ENCODE measurements at regions not wholly inside any gene's neighbourhood (a gene's known extent, or its start where the extent isn't known, plus 50 kb on each side); places are given as distances from the start of the nearest gene placed in this dataset.

- H3K4me3 ChIP-seq, result no peak overlapping the region
- no peaks in the 10 kb centered on the region for H3K9me3 ChIP-seq
- H3K27ac ChIP-seq, result no peak overlapping the region
- TF ChIP-seq EP300 (IDR thresholded peaks at IDR 0.05) (no peak), POLR2AphosphoS5 (IDR thresholded peaks at IDR 0.05) (no peak), POLR2A (IDR thresholded peaks at IDR 0.05) (no peak)
- TF ChIP-seq, protein P1, sequence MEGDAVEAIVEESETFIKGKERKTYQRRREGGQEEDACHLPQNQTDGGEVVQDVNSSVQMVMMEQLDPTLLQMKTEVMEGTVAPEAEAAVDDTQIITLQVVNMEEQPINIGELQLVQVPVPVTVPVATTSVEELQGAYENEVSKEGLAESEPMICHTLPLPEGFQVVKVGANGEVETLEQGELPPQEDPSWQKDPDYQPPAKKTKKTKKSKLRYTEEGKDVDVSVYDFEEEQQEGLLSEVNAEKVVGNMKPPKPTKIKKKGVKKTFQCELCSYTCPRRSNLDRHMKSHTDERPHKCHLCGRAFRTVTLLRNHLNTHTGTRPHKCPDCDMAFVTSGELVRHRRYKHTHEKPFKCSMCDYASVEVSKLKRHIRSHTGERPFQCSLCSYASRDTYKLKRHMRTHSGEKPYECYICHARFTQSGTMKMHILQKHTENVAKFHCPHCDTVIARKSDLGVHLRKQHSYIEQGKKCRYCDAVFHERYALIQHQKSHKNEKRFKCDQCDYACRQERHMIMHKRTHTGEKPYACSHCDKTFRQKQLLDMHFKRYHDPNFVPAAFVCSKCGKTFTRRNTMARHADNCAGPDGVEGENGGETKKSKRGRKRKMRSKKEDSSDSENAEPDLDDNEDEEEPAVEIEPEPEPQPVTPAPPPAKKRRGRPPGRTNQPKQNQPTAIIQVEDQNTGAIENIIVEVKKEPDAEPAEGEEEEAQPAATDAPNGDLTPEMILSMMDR (IDR thresholded peaks at IDR 0.05), result no peak
- 51 to 58% methylated on average over 8 of the region's 8 CpGs for WGBS, 2 donors
- no peaks in the 10 kb centered on the region for H3K4me1 ChIP-seq
- H3K27me3 ChIP-seq, result no peaks in the 10 kb centered on the region
- no peaks in the 10 kb centered on the region for H3K36me3 ChIP-seq
- intact Hi-C loops (cut with DNase I), result no loop called here
- DNase-seq, result no peak
Measured at GRCh38 chr16:26365161-26365940, 673.6 kb downstream of the HS3ST4 start.

GRCh38 chr16:26371349-26371869 lies 679.6 kb downstream of the HS3ST4 start:
- intact Hi-C loops (cut with DNase I), result no loop called here
- Histone ChIP-seq H3K27ac (no peak overlapping the region), H3K4me3 (no peak overlapping the region), H3K4me1 (no peaks in the 10 kb centered on the region), H3K9me3 (peaks cover 0 to 7% (median 0%) of the 10 kb centered on the region in 4 donors), H3K27me3 (no peaks in the 10 kb centered on the region), H3K36me3 (no peaks in the 10 kb centered on the region)
- 70 to 72% methylated on average over 1 of the region's 1 CpG for WGBS, 2 donors
- TF ChIP-seq POLR2A (IDR thresholded peaks at IDR 0.05) (no peak), POLR2AphosphoS5 (IDR thresholded peaks at IDR 0.05) (no peak), EP300 (IDR thresholded peaks at IDR 0.05) (no peak)
- TF ChIP-seq, protein P1 (IDR thresholded peaks at IDR 0.05), result no peak
- DNase-seq, result no peak

DNA sequence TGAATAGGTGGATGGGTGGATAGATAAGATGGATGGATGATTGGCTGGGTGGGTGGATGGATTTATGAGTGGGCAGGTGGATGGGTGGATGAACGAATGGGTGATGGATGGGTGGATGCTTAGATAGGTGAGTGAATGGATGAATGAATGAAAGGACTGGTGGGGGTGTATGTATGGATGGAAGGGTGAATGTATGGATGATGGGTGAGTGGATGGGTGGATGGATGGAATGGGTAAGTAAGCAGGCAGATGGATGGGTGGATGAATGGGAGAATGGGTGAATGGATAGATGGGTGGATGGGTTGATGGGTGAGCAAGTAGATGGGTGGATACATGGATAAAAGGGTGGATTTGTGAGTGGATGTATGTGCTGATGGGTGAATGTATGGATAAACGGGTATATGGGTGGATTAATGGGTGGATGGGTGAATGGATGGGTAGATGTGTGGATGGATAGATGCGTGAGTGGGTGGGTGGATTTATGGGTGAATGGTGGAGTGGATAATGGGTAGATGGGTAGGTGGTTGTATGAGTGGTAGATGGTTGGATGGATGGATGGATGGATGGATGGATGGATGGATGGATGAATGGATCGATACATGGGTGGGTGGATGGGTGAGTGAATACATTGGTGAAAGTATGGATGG lies 682.6 kb downstream of the HS3ST4 start:
- H3K4me3 ChIP-seq, result no peak overlapping the region
- H3K36me3 ChIP-seq, result no peaks in the 10 kb centered on the region
- H3K27ac ChIP-seq, result no peak overlapping the region
- DNase-seq, result no peak
- no peaks in the 10 kb centered on the region for H3K27me3 ChIP-seq
- WGBS, 2 donors, result 85 to 87% methylated on average over 4 of the region's 4 CpGs
- TF ChIP-seq, protein P1 (IDR thresholded peaks at IDR 0.05), result no peak
- TF ChIP-seq POLR2AphosphoS5 (IDR thresholded peaks at IDR 0.05) (no peak), EP300 (IDR thresholded peaks at IDR 0.05) (no peak), POLR2A (IDR thresholded peaks at IDR 0.05) (no peak)
- intact Hi-C loops (cut with DNase I), result no loop called here
- peaks cover 0 to 7% (median 0%) of the 10 kb centered on the region in 4 donors for H3K9me3 ChIP-seq
- H3K4me1 ChIP-seq, result no peaks in the 10 kb centered on the region

- WGBS, 2 donors, result 42 to 64% methylated on average over 2 of the region's 2 CpGs
- TF ChIP-seq EP300 (IDR thresholded peaks at IDR 0.05), result no peak
- TF ChIP-seq, protein P1 (IDR thresholded peaks at IDR 0.05), result no peak
- TF ChIP-seq POLR2A (IDR thresholded peaks at IDR 0.05), result no peak
- TF ChIP-seq POLR2AphosphoS5 (IDR thresholded peaks at IDR 0.05), result no peak
- H3K4me1 ChIP-seq, result no peaks in the 10 kb centered on the region
- H3K36me3 ChIP-seq, result no peaks in the 10 kb centered on the region
- no peaks in the 10 kb centered on the region for H3K27me3 ChIP-seq
- no peak for DNase-seq
- H3K9me3 ChIP-seq, result no peaks in the 10 kb centered on the region
- intact Hi-C loops (cut with DNase I), result no loop called here
- H3K4me3 ChIP-seq, result no peak overlapping the region
- no peak overlapping the region for H3K27ac ChIP-seq
Measured at GRCh38 chr16:26382586-26382985, 684.1 kb upstream of the C16orf82 start.
